ENCODE measurements at regions not wholly inside any gene's neighbourhood (a gene's known extent, or its start where the extent isn't known, plus 50 kb on each side); places are given as distances from the start of the nearest gene placed in this dataset.
"Not testable (repeated sequence)": the region's sequence is repeated elsewhere in the genome, so short reads cannot be mapped to it uniquely, and the experiment has no call there.

- H2AFZ ChIP-seq (ENCODE audit: insufficient read depth, low read depth, low read length, poor library complexity, severe bottlenecking); H3K4me1 ChIP-seq (ENCODE audit: control insufficient read depth in 2 of 2, insufficient read depth in 2 of 2, low read length in 2 of 2); H3K27ac ChIP-seq (ENCODE audit: low read length in 2 of 2); H3K27me3 Mint-ChIP-seq; H3K4me1 Mint-ChIP-seq; H3K9me3 ChIP-seq (ENCODE audit: control extremely low read depth in 1 of 3, control insufficient read depth in 2 of 3, insufficient read depth in 1 of 3, low read length in 2 of 3); H3K36me3 ChIP-seq (replicated peaks in 1 of 2; ENCODE audit: control extremely low read depth in 1 of 2, control insufficient read depth in 1 of 2, extremely low read depth in 1 of 2, insufficient read depth in 2 of 2, low read length in 1 of 2); H4K20me1 ChIP-seq (ENCODE audit: control insufficient read depth, insufficient read depth, low read length, poor library complexity, severe bottlenecking); H3K4me2 ChIP-seq (replicated peaks; ENCODE audit: low read depth, low read length, poor library complexity, severe bottlenecking); H3K4me3 Mint-ChIP-seq; POLR2A ChIA-PET; H3K9me3 Mint-ChIP-seq (ENCODE audit: insufficient read depth); ATAC-seq (ENCODE audit: low read depth); H3K9ac ChIP-seq (ENCODE audit: low read length); H3K27me3 ChIP-seq (replicated peaks in 1 of 4; ENCODE audit: control extremely low read depth in 1 of 4, control insufficient read depth in 3 of 4, insufficient read depth in 4 of 4, low read length in 3 of 4); intact Hi-C loops (cut with micrococcal nuclease); H3K4me3 ChIP-seq (ENCODE audit: control extremely low read depth in 1 of 5, extremely low read depth in 1 of 5, insufficient read depth in 1 of 5, low read depth in 2 of 5, low read length in 4 of 5); H3K27ac Mint-ChIP-seq; H3K79me2 ChIP-seq (ENCODE audit: control insufficient read depth, insufficient read depth, low read length); CTCF ChIA-PET; DNase-seq: not testable (repeated sequence)
- 0% methylated on average over 1 of the region's 4 CpGs for WGBS (ENCODE audit: insufficient coverage)
Measured at GRCh38 chr2:94576486-94576885, 294.7 kb upstream of the TEKT4 start.

- H3K9me3 Mint-ChIP-seq (ENCODE audit: insufficient read depth); ATAC-seq (ENCODE audit: low read depth): not testable (repeated sequence)
Measured at GRCh38 chr2:94577160-94577559, 294.1 kb upstream of the TEKT4 start.

GRCh38 chr2:94579221-94579620, 292.0 kb upstream of the TEKT4 start:
- ATAC-seq (ENCODE audit: low read depth); H3K9me3 ChIP-seq (ENCODE audit: control extremely low read depth in 1 of 3, control insufficient read depth in 2 of 3, insufficient read depth in 1 of 3, low read length in 2 of 3); H2AFZ ChIP-seq (ENCODE audit: insufficient read depth, low read depth, low read length, poor library complexity, severe bottlenecking); H4K20me1 ChIP-seq (ENCODE audit: control insufficient read depth, insufficient read depth, low read length, poor library complexity, severe bottlenecking); intact Hi-C loops (cut with micrococcal nuclease); H3K9ac ChIP-seq (ENCODE audit: low read length); H3K4me3 ChIP-seq (ENCODE audit: control extremely low read depth in 1 of 5, extremely low read depth in 1 of 5, insufficient read depth in 1 of 5, low read depth in 2 of 5, low read length in 4 of 5); H3K9me3 Mint-ChIP-seq (ENCODE audit: insufficient read depth); H3K4me2 ChIP-seq (replicated peaks; ENCODE audit: low read depth, low read length, poor library complexity, severe bottlenecking); H3K27me3 ChIP-seq (replicated peaks in 1 of 4; ENCODE audit: control extremely low read depth in 1 of 4, control insufficient read depth in 3 of 4, insufficient read depth in 4 of 4, low read length in 3 of 4); POLR2A ChIA-PET; H3K27ac ChIP-seq (ENCODE audit: low read length in 2 of 2); H3K27ac Mint-ChIP-seq; DNase-seq; H3K4me1 Mint-ChIP-seq; H3K4me1 ChIP-seq (ENCODE audit: control insufficient read depth in 2 of 2, insufficient read depth in 2 of 2, low read length in 2 of 2); H3K79me2 ChIP-seq (ENCODE audit: control insufficient read depth, insufficient read depth, low read length); H3K4me3 Mint-ChIP-seq; H3K27me3 Mint-ChIP-seq; CTCF ChIA-PET; H3K36me3 ChIP-seq (replicated peaks in 1 of 2; ENCODE audit: control extremely low read depth in 1 of 2, control insufficient read depth in 1 of 2, extremely low read depth in 1 of 2, insufficient read depth in 2 of 2, low read length in 1 of 2): not testable (repeated sequence)
- WGBS (ENCODE audit: insufficient coverage): 95% methylated on average over 4 of the region's 6 CpGs

More at GRCh38 chr2:94577160-94577559, 294.1 kb upstream of the TEKT4 start:
- H3K4me3 Mint-ChIP-seq; H2AFZ ChIP-seq (ENCODE audit: insufficient read depth, low read depth, low read length, poor library complexity, severe bottlenecking); H3K4me2 ChIP-seq (replicated peaks; ENCODE audit: low read depth, low read length, poor library complexity, severe bottlenecking); H3K4me1 ChIP-seq (ENCODE audit: control insufficient read depth in 2 of 2, insufficient read depth in 2 of 2, low read length in 2 of 2); H3K27me3 ChIP-seq (replicated peaks in 1 of 4; ENCODE audit: control extremely low read depth in 1 of 4, control insufficient read depth in 3 of 4, insufficient read depth in 4 of 4, low read length in 3 of 4); POLR2A ChIA-PET; H3K27me3 Mint-ChIP-seq; H3K9ac ChIP-seq (ENCODE audit: low read length); CTCF ChIA-PET; H3K4me1 Mint-ChIP-seq; DNase-seq; H3K4me3 ChIP-seq (ENCODE audit: control extremely low read depth in 1 of 5, extremely low read depth in 1 of 5, insufficient read depth in 1 of 5, low read depth in 2 of 5, low read length in 4 of 5); H3K79me2 ChIP-seq (ENCODE audit: control insufficient read depth, insufficient read depth, low read length); H3K36me3 ChIP-seq (replicated peaks in 1 of 2; ENCODE audit: control extremely low read depth in 1 of 2, control insufficient read depth in 1 of 2, extremely low read depth in 1 of 2, insufficient read depth in 2 of 2, low read length in 1 of 2); H3K27ac Mint-ChIP-seq; H4K20me1 ChIP-seq (ENCODE audit: control insufficient read depth, insufficient read depth, low read length, poor library complexity, severe bottlenecking); H3K9me3 ChIP-seq (ENCODE audit: control extremely low read depth in 1 of 3, control insufficient read depth in 2 of 3, insufficient read depth in 1 of 3, low read length in 2 of 3); intact Hi-C loops (cut with micrococcal nuclease); H3K27ac ChIP-seq (ENCODE audit: low read length in 2 of 2): not testable (repeated sequence)
- no CpG with 5 or more reads among the region's 10 CpGs for WGBS (ENCODE audit: insufficient coverage)

GRCh38 chr2:94583081-94583723, 288.0 kb upstream of the TEKT4 start:
- ATAC-seq (ENCODE audit: low read depth); DNase-seq; H3K27me3 Mint-ChIP-seq; H2AFZ ChIP-seq (ENCODE audit: insufficient read depth, low read depth, low read length, poor library complexity, severe bottlenecking); H3K79me2 ChIP-seq (ENCODE audit: control insufficient read depth, insufficient read depth, low read length); H3K9me3 Mint-ChIP-seq (ENCODE audit: insufficient read depth); H3K27me3 ChIP-seq (replicated peaks in 1 of 4; ENCODE audit: control extremely low read depth in 1 of 4, control insufficient read depth in 3 of 4, insufficient read depth in 4 of 4, low read length in 3 of 4); H3K9me3 ChIP-seq (ENCODE audit: control extremely low read depth in 1 of 3, control insufficient read depth in 2 of 3, insufficient read depth in 1 of 3, low read length in 2 of 3); H4K20me1 ChIP-seq (ENCODE audit: control insufficient read depth, insufficient read depth, low read length, poor library complexity, severe bottlenecking); H3K9ac ChIP-seq (ENCODE audit: low read length); POLR2A ChIA-PET; H3K4me1 ChIP-seq (ENCODE audit: control insufficient read depth in 2 of 2, insufficient read depth in 2 of 2, low read length in 2 of 2); H3K4me3 ChIP-seq (ENCODE audit: control extremely low read depth in 1 of 5, extremely low read depth in 1 of 5, insufficient read depth in 1 of 5, low read depth in 2 of 5, low read length in 4 of 5); CTCF ChIA-PET; H3K36me3 ChIP-seq (replicated peaks in 1 of 2; ENCODE audit: control extremely low read depth in 1 of 2, control insufficient read depth in 1 of 2, extremely low read depth in 1 of 2, insufficient read depth in 2 of 2, low read length in 1 of 2); H3K4me2 ChIP-seq (replicated peaks; ENCODE audit: low read depth, low read length, poor library complexity, severe bottlenecking); intact Hi-C loops (cut with micrococcal nuclease); H3K27ac Mint-ChIP-seq; H3K4me1 Mint-ChIP-seq; H3K4me3 Mint-ChIP-seq; H3K27ac ChIP-seq (ENCODE audit: low read length in 2 of 2): not testable (repeated sequence)
- no CpG with 5 or more reads among the region's 8 CpGs for WGBS (ENCODE audit: insufficient coverage)
